Activated naive CD8-positive, alpha-beta T cell (primary cell): ENCODE measurements at regions not wholly inside any gene's neighbourhood (a gene's known extent, or its start where the extent isn't known, plus 50 kb on each side); places are given as distances from the start of the nearest gene placed in this dataset.
"Not testable (repeated sequence)": the region's sequence is repeated elsewhere in the genome, so short reads cannot be mapped to it uniquely, and the experiment has no call there.

ENCODE experiments used
- H3K27ac Mint-ChIP-seq: one replicate; pipeline ENCODE4 v1.8.0; 2021; ENCODE audit warnings: mixed read lengths
- H3K27me3 Mint-ChIP-seq: one replicate; pipeline ENCODE4 v1.8.0; 2021; ENCODE audit warnings: mixed read lengths
- H3K36me3 Mint-ChIP-seq: one replicate; pipeline ENCODE4 v1.8.0; 2021; ENCODE audit warnings: mixed read lengths
- H3K4me1 Mint-ChIP-seq: one replicate; pipeline ENCODE4 v1.8.0; 2021; ENCODE audit warnings: low read depth, mixed read lengths
- H3K4me3 Mint-ChIP-seq: one replicate; pipeline ENCODE4 v1.8.0; 2021; ENCODE audit warnings: mild to moderate bottlenecking, mixed read lengths
- H3K9me3 Mint-ChIP-seq: one replicate; pipeline ENCODE4 v1.8.0; 2021; ENCODE audit warnings: low read depth, mixed read lengths

GRCh38 chr14:48568252-48568651, 892.8 kb upstream of the MDGA2 start:
- Mint-ChIP-seq H3K27ac (no peak overlapping the region), H3K36me3 (no peaks in the 10 kb centered on the region), H3K27me3 (no peaks in the 10 kb centered on the region), H3K4me3 (no peak overlapping the region), H3K4me1 (no peaks in the 10 kb centered on the region), H3K9me3 (peaks cover 5% of the 10 kb centered on the region)

- H3K27ac Mint-ChIP-seq, result no peak overlapping the region
- H3K36me3 Mint-ChIP-seq, result no peaks in the 10 kb centered on the region
- H3K4me3 Mint-ChIP-seq, result no peak overlapping the region
- no peaks in the 10 kb centered on the region for H3K4me1 Mint-ChIP-seq
- H3K27me3 Mint-ChIP-seq, result no peaks in the 10 kb centered on the region
- H3K9me3 Mint-ChIP-seq, result no peaks in the 10 kb centered on the region
These were observed 888.1 kb upstream of the MDGA2 start for GRCh38 chr14:48563489-48563888.

- H3K9me3 Mint-ChIP-seq, H3K4me1 Mint-ChIP-seq, H3K27ac Mint-ChIP-seq, H3K27me3 Mint-ChIP-seq, H3K36me3 Mint-ChIP-seq, H3K4me3 Mint-ChIP-seq: not testable (repeated sequence)
These were observed 886.0 kb upstream of the MDGA2 start for GRCh38 chr14:48561438-48561837.

- H3K36me3 Mint-ChIP-seq, result no peaks in the 10 kb centered on the region
- no peak overlapping the region for H3K27ac Mint-ChIP-seq
- H3K9me3 Mint-ChIP-seq, result no peaks in the 10 kb centered on the region
- H3K4me3 Mint-ChIP-seq, result no peak overlapping the region
- H3K4me1 Mint-ChIP-seq, result no peaks in the 10 kb centered on the region
- no peaks in the 10 kb centered on the region for H3K27me3 Mint-ChIP-seq
These were observed 885.0 kb upstream of the MDGA2 start for GRCh38 chr14:48560421-48560820.

GRCh38 chr14:48553443-48553842, 878.0 kb upstream of the MDGA2 start:
- Mint-ChIP-seq H3K27me3 (no peaks in the 10 kb centered on the region), H3K4me1 (no peaks in the 10 kb centered on the region), H3K36me3 (no peaks in the 10 kb centered on the region), H3K27ac (no peak overlapping the region), H3K9me3 (peaks cover 3% of the 10 kb centered on the region), H3K4me3 (no peak overlapping the region)

- H3K4me3 Mint-ChIP-seq, result no peak overlapping the region
- H3K9me3 Mint-ChIP-seq, result peaks cover 6% of the 10 kb centered on the region
- no peaks in the 10 kb centered on the region for H3K36me3 Mint-ChIP-seq
- no peak overlapping the region for H3K27ac Mint-ChIP-seq
- H3K4me1 Mint-ChIP-seq, result no peaks in the 10 kb centered on the region
- H3K27me3 Mint-ChIP-seq, result no peaks in the 10 kb centered on the region
These were observed 871.6 kb upstream of the MDGA2 start for GRCh38 chr14:48546996-48547395.

- H3K9me3 Mint-ChIP-seq, result peaks cover 4% of the 10 kb centered on the region
- no peaks in the 10 kb centered on the region for H3K27me3 Mint-ChIP-seq
- H3K36me3 Mint-ChIP-seq, result no peaks in the 10 kb centered on the region
- H3K4me3 Mint-ChIP-seq, result no peak overlapping the region
- H3K4me1 Mint-ChIP-seq, result no peaks in the 10 kb centered on the region
- no peak overlapping the region for H3K27ac Mint-ChIP-seq
These were observed 862.2 kb upstream of the MDGA2 start for GRCh38 chr14:48537600-48537999.

- Mint-ChIP-seq H3K36me3 (no peaks in the 10 kb centered on the region), H3K9me3 (peaks cover 4% of the 10 kb centered on the region), H3K4me1 (no peaks in the 10 kb centered on the region), H3K27me3 (no peaks in the 10 kb centered on the region), H3K4me3 (no peak overlapping the region), H3K27ac (no peak overlapping the region)
These were observed 860.9 kb upstream of the MDGA2 start for GRCh38 chr14:48536318-48536717.

GRCh38 chr14:48527832-48528231, 852.4 kb upstream of the MDGA2 start:
- H3K27me3 Mint-ChIP-seq, result no peaks in the 10 kb centered on the region
- peaks cover 7% of the 10 kb centered on the region for H3K9me3 Mint-ChIP-seq
- no peaks in the 10 kb centered on the region for H3K4me1 Mint-ChIP-seq
- no peak overlapping the region for H3K27ac Mint-ChIP-seq
- H3K4me3 Mint-ChIP-seq, result no peak overlapping the region
- no peaks in the 10 kb centered on the region for H3K36me3 Mint-ChIP-seq

GRCh38 chr14:48526307-48526706, 850.9 kb upstream of the MDGA2 start:
- Mint-ChIP-seq H3K9me3 (peaks cover 7% of the 10 kb centered on the region), H3K27me3 (no peaks in the 10 kb centered on the region), H3K4me3 (no peak overlapping the region), H3K36me3 (no peaks in the 10 kb centered on the region), H3K27ac (no peak overlapping the region), H3K4me1 (no peaks in the 10 kb centered on the region)

GRCh38 chr14:48504921-48505320, 829.5 kb upstream of the MDGA2 start:
- Mint-ChIP-seq H3K36me3 (no peaks in the 10 kb centered on the region), H3K27me3 (no peaks in the 10 kb centered on the region), H3K4me1 (no peaks in the 10 kb centered on the region), H3K27ac (no peak overlapping the region), H3K9me3 (no peaks in the 10 kb centered on the region), H3K4me3 (no peak overlapping the region)

- no peak overlapping the region for H3K27ac Mint-ChIP-seq
- peaks cover 11% of the 10 kb centered on the region for H3K9me3 Mint-ChIP-seq
- no peaks in the 10 kb centered on the region for H3K4me1 Mint-ChIP-seq
- H3K27me3 Mint-ChIP-seq, result no peaks in the 10 kb centered on the region
- no peaks in the 10 kb centered on the region for H3K36me3 Mint-ChIP-seq
- H3K4me3 Mint-ChIP-seq, result no peak overlapping the region
These were observed 815.4 kb upstream of the MDGA2 start for GRCh38 chr14:48490756-48491155.

GRCh38 chr14:48473944-48474343, 798.5 kb upstream of the MDGA2 start:
- H3K27ac Mint-ChIP-seq, result no peak overlapping the region
- no peaks in the 10 kb centered on the region for H3K27me3 Mint-ChIP-seq
- no peaks in the 10 kb centered on the region for H3K36me3 Mint-ChIP-seq
- H3K4me3 Mint-ChIP-seq, result no peak overlapping the region
- H3K9me3 Mint-ChIP-seq, result peaks cover 5% of the 10 kb centered on the region
- H3K4me1 Mint-ChIP-seq, result no peaks in the 10 kb centered on the region

GRCh38 chr14:48456051-48456450, 780.6 kb upstream of the MDGA2 start:
- no peaks in the 10 kb centered on the region for H3K36me3 Mint-ChIP-seq
- H3K9me3 Mint-ChIP-seq, result peaks cover 3% of the 10 kb centered on the region
- no peak overlapping the region for H3K27ac Mint-ChIP-seq
- H3K4me1 Mint-ChIP-seq, result no peaks in the 10 kb centered on the region
- no peak overlapping the region for H3K4me3 Mint-ChIP-seq
- no peaks in the 10 kb centered on the region for H3K27me3 Mint-ChIP-seq

GRCh38 chr14:48454887-48455286, 779.5 kb upstream of the MDGA2 start:
- H3K36me3 Mint-ChIP-seq, result no peaks in the 10 kb centered on the region
- no peak overlapping the region for H3K4me3 Mint-ChIP-seq
- H3K4me1 Mint-ChIP-seq, result no peaks in the 10 kb centered on the region
- H3K27me3 Mint-ChIP-seq, result no peaks in the 10 kb centered on the region
- H3K9me3 Mint-ChIP-seq, result peaks cover 3% of the 10 kb centered on the region
- H3K27ac Mint-ChIP-seq, result no peak overlapping the region

- Mint-ChIP-seq H3K27ac (no peak overlapping the region), H3K4me3 (no peak overlapping the region), H3K9me3 (peaks cover 9% of the 10 kb centered on the region), H3K36me3 (no peaks in the 10 kb centered on the region), H3K4me1 (no peaks in the 10 kb centered on the region), H3K27me3 (no peaks in the 10 kb centered on the region)
These were observed 777.1 kb upstream of the MDGA2 start for GRCh38 chr14:48452437-48452995.
